NCI-H526 treated with DMSO at 0.1 percent for 48 hours (cell line): ENCODE measurements at regions not wholly inside any gene's neighbourhood (a gene's known extent, or its start where the extent isn't known, plus 50 kb on each side); places are given as distances from the start of the nearest gene placed in this dataset.
"Not testable (repeated sequence)": the region's sequence is repeated elsewhere in the genome, so short reads cannot be mapped to it uniquely, and the experiment has no call there.

ENCODE experiments used
- DNase-seq: peaks from one replicate; lab custom pipeline; 2025; lab: John Stamatoyannopoulos, UW

GRCh38 chr7:20520530-20520929, 94.9 kb upstream of the ABCB5 start:
- DNase-seq, result no peak

DNA sequence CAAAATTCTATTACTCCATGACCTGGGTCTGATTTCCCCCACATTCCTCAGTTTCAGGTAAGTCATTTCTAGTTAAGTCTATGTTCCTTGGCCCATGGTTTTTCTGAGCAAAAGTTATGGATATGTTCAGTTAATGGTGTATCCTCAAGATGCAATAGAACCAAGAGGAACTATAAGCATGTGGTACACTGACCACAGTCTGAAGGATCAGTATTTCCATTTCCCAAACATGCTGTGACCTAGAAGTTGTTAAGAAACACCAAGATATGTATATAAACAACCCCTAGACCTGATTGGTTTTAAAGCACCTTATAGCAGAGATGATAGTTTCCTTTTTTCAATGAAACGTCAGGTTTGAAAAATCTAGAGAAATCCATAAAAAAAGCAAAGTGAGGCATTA, 94.2 kb upstream of the ABCB5 start:
- no peak for DNase-seq

DNA sequence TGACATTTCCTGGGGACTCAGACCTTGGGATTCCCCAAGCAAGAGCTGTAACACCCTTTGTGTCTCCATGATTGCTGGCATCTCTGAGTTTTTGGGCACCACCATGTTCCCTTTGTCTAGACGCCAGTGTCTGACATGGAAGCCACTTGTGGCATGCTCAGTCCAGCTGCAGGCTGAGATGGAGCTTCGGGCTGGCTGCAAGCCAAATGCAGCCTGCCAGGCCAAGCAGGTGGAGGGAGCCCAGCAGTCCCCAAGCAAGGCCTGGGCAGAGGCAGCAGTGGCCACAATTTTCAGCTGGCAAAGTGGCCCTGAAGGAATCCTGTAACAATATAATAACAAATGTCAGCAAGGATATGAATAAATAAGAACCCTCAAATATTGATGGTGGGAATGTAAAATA, 86.2 kb upstream of the ABCB5 start:
- no peak for DNase-seq

DNA sequence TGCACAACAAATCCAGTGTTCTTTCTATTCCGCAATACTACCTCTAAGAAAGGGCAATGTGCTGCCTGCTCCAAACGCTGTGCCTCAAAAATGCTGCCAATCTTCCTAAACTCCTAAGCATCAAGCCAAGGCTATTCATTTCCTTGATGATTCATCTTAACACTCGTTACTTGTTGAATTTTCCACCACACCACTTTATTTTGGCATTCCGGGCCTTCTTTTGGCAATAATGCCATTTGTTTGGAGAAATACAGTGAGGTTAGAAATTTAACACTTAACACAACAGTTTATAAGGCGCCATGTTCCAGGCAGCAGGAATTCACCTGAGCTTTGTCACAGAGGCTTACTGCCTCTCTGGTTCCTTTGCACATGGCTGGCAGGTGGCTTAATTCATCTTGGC, 82.6 kb upstream of the ABCB5 start:
- no peak for DNase-seq

DNA sequence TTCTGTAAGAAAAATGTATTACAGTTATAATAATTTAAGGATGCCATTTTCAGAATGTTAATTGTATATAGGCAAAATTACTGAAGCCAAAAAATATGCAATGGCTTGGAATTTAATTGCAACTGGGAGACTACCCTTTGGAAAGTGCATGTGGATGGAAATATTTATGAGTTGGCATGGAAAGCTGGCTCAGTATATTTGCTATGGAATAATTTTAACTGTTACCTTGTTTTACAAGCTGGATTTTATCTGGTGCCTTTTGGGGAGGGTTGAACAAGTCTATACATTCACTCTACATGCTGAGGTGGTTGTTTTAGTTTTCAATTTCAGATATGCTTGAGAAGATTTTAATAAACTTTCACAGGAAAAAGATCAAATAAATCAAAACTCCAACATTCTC, 80.9 kb upstream of the ABCB5 start:
- DNase-seq, result no peak

GRCh38 chr7:20535541-20535940, 79.9 kb upstream of the ABCB5 start:
- DNase-seq, result no peak

DNA sequence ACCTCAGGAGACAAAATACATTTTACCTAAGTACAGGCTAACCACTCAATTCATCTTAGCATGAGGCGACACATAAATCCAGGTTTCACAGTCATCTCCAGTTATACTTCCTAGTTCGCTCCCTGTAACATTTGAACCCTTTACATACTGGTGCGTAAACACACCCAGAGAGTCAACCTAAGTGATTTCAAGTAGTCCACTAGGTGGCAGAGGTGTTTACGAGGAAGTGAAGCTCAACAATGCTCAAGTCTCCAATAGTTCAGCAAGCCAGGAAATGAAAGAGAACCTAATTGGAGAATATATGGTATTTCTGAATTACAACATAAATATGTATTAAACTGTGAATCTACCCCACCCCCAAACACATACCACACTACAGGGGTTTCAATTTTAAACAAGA, 76.3 kb upstream of the ABCB5 start:
- DNase-seq, result no peak

- no peak for DNase-seq
Observed at GRCh38 chr7:20541608-20542349, 73.7 kb upstream of the ABCB5 start.

DNA sequence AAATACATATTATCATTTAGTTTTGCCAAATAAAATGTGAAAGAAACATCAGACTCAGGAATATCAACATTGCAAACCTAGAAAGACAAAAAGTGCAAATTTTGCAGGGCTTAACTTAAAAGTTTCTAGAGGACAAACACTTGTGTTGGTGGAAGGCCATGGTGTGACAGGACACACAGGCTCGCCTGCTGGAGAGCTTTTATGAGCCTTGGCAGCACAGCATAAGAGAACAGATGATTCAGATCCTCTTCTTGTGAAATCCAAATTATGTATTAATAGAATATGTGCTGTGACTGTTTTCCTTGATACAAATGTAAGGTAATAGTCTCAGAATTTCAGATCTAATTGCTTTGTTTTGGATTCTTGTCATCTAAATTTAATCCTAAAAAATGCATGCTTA, 72.9 kb upstream of the ABCB5 start:
- DNase-seq, result no peak

GRCh38 chr7:20543500-20543899, 72.0 kb upstream of the ABCB5 start:
- DNase-seq, result no peak

- no peak for DNase-seq
Observed at GRCh38 chr7:20545016-20545415, 70.5 kb upstream of the ABCB5 start.

GRCh38 chr7:20546958-20547357, 68.5 kb upstream of the ABCB5 start:
- not testable (repeated sequence) for DNase-seq

GRCh38 chr7:20554072-20554471, 61.4 kb upstream of the ABCB5 start:
- no peak for DNase-seq

GRCh38 chr7:20556091-20556490, 59.4 kb upstream of the ABCB5 start:
- DNase-seq, result peak; percentile 34

GRCh38 chr7:20557116-20557515, 58.4 kb upstream of the ABCB5 start:
- DNase-seq, result no peak

GRCh38 chr7:20558963-20559716, 56.3 kb upstream of the ABCB5 start:
- DNase-seq, result no peak

- DNase-seq, result no peak
Observed at GRCh38 chr7:20559883-20560282, 55.6 kb upstream of the ABCB5 start.

DNA sequence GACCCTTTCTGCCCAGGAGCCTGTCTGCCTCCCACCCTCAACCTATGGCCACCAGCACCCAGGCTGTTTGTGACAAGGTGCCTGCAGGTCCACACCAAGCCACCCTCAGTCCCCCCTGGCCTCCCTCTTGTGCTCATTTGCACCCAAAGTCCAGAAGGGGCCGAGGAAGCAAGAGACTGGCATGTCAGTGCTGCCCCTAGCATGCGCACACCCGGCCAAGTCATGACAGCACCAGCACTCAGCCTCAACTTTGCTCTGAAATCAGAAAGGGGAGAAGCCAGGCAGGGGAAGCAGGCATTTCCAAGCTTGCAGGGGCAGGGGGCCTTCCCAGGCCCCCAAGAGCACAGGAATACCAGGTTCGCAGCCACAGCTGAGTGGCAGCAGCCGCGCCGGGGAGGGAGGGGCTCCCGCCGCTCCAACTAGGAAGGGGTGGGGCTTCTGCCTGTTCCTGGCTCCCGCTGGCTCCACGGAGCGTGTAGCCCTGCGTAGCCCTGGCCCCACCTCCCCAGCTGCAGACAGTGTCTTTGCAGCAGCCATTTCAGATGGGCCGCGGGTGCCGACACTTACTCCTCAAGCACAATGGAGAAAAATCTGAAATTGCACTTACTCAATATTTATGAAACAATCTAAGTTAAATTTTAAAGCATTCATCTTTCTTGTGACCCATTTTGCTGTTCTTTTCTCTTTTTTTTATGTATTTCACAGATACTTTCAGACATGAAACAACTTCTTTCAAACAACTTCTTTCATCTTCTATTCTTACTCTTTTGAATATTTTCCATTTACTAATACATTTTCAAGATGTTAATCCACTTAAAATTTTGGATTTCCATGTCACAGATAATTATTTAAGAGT, 54.9 kb upstream of the ABCB5 start:
- peak; percentile 32 for DNase-seq

GRCh38 chr7:20561466-20561865, 54.0 kb upstream of the ABCB5 start:
- DNase-seq, result no peak

- DNase-seq, result no peak
Observed at GRCh38 chr7:20561908-20562307, 53.6 kb upstream of the ABCB5 start.

DNA sequence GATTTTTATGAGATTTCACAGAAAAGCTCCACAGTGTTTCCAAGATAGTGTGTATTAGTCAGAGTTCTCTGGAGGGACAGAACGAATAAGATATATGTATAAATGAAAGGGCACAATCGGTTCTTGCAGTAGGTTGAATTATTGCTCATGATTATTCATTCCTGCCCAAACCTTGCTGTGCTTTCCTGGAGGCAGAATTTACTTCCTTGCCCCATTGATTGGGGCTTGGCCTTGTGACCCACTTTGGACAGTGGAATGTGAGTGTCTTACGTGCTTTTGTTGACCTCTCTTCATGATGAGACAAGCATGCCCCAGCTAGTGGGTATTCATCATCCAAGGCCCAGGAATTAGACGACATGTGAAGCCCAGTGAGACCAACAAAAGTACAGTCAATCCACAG, 53.0 kb upstream of the ABCB5 start:
- no peak for DNase-seq
